ENCODE measurements at regions not wholly inside any gene's neighbourhood (a gene's known extent, or its start where the extent isn't known, plus 50 kb on each side); places are given as distances from the start of the nearest gene placed in this dataset.

DNA sequence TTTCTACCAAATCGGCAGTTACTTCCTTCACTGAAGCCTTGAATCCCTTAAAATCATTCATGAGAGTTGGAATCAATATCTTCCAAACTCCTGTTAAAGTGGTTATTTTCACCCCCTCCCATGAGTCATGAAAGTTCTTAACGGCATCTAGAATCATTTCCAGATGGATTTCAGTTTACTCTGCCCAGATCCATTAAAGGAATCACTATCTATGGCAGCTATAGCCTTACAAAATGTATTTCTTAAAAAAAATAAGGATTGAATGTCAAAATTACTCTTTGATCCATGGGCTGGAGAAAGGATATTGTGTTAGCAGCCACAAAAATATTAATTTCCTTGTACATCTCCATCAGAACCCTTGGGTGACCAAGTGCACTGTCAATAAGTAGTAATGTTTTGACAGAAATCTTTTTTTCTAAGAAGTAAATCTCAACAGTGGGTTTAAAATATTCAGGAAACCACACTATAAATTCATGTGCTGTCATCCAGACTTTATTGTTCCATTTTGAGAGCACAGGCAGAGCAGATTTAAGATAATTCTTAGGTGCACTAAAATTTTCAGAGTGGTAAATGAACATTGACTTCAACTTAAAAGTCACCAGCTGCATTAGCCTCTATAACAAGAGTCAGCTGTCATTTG lies 767.7 kb downstream of the DTWD2 start:
- TF ChIP-seq, protein P1, sequence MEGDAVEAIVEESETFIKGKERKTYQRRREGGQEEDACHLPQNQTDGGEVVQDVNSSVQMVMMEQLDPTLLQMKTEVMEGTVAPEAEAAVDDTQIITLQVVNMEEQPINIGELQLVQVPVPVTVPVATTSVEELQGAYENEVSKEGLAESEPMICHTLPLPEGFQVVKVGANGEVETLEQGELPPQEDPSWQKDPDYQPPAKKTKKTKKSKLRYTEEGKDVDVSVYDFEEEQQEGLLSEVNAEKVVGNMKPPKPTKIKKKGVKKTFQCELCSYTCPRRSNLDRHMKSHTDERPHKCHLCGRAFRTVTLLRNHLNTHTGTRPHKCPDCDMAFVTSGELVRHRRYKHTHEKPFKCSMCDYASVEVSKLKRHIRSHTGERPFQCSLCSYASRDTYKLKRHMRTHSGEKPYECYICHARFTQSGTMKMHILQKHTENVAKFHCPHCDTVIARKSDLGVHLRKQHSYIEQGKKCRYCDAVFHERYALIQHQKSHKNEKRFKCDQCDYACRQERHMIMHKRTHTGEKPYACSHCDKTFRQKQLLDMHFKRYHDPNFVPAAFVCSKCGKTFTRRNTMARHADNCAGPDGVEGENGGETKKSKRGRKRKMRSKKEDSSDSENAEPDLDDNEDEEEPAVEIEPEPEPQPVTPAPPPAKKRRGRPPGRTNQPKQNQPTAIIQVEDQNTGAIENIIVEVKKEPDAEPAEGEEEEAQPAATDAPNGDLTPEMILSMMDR (IDR thresholded peaks at IDR 0.05): no peak
- no peak for TF ChIP-seq POLR2A (IDR thresholded peaks at IDR 0.05)

All from Peyer's patch (tissue), 4 donors.